Suprapubic skin (tissue), 4 donors: ENCODE measurements at regions not wholly inside any gene's neighbourhood (a gene's known extent, or its start where the extent isn't known, plus 50 kb on each side); places are given as distances from the start of the nearest gene placed in this dataset.

Experiments used
- CTCF ChIP-seq, 2 donors: fragments of 200-600 bp in 1 of 2; fragments of 450-650 bp in 1 of 2; sonication (generic) in 1 of 2; IDR thresholded peaks; one replicate each; pipeline ENCODE4 v1.5.1; 2016 to 2019; ENCODE audit warnings: antibody characterized with exemption in 2 of 2, mild to moderate bottlenecking in 1 of 2, moderate library complexity in 1 of 2
- POLR2A ChIP-seq, 2 donors: fragments of 450-650 bp; IDR thresholded peaks; one replicate each; pipeline ENCODE4 v1.6.1; 2017; ENCODE audit warnings: antibody characterized with exemption in 2 of 2, mild to moderate bottlenecking in 2 of 2, moderate library complexity in 2 of 2
- POLR2AphosphoS5 ChIP-seq, 3 donors: sonication (generic); formaldehyde crosslinking; IDR thresholded peaks; one replicate each; pipeline ENCODE4 v1.6.1; 2017; ENCODE audit warnings: antibody characterized with exemption in 3 of 3

GRCh38 chr19:56946159-56946558 lies 105.6 kb upstream of the PEG3 start:
- TF ChIP-seq POLR2AphosphoS5 (IDR thresholded peaks at IDR 0.05) (no peak), POLR2A (IDR thresholded peaks at IDR 0.05) (no peak), CTCF (IDR thresholded peaks at IDR 0.05) (no peak)
